Esophagus mucosa (tissue), 1 donor: ENCODE measurements at regions not wholly inside any gene's neighbourhood (a gene's known extent, or its start where the extent isn't known, plus 50 kb on each side); places are given as distances from the start of the nearest gene placed in this dataset.

Source experiments
- ATAC-seq: fragments of 200-7000 bp; cut with Tn5 transposase; one replicate; pipeline ENCODE4 v1.9.1; 2020
- donor health status: DM: yes; HTN: yes; CAD: no.

DNA sequence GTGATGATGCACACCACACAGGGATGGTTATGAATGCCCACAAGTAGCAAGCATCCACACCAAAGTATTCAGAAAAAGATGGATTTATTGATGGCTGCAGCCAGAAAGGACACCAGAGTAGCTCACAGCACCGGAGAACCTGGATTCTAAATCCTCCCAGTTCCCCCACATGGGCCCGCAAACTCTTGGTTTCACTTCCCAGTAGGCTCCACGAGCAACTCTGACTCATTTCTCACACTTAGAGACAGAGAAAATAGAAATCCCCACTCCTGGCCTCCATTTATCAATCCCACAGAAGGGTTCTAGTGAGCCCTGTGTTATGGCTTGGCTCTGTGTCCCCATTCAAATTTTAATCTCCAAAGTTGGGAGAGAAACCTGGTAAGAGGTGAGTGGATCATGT, 426.7 kb upstream of the MYT1L start:
- no peak for ATAC-seq

DNA sequence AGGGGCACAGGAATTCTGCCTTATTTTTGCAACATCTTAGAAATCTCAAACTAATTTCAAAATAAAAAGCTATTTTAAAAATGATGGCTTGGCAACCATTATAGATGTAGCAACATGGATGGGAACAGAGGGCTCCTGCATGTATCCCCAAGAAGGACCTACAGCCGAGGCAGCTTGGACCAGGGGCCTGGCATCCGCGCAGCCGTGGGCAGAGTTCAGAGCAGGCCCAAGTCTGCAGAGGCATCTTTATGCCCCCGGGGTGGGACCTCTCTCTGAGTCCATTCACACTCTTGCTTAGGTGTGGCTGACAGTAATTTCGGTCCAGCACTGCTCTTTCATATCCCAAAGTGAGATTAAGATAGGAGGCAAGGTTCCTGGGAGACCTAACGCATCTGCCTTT, 425.8 kb upstream of the MYT1L start:
- no peak for ATAC-seq

DNA sequence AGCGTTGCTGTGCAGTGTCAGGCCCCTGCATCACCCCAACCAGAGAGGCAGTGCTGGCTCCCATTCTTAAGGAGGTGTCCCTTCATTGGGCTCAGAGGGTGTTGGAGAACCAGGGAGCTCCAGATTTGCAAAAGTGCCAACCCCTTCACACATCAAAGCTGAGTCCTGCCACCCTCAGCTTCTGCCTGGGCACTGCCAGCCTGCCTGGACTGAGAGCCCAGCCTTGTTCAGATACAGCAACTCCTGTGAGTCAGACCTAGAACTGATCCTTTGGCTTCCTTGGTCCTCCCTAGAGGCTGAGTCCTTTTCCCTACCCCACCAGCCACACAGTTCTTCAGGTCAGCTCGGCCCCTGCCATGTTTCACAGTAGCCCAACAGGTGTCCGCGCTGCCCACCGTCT, 424.9 kb upstream of the MYT1L start:
- no peak for ATAC-seq

GRCh38 chr2:2754940-2755339, 423.9 kb upstream of the MYT1L start:
- no peak for ATAC-seq

DNA sequence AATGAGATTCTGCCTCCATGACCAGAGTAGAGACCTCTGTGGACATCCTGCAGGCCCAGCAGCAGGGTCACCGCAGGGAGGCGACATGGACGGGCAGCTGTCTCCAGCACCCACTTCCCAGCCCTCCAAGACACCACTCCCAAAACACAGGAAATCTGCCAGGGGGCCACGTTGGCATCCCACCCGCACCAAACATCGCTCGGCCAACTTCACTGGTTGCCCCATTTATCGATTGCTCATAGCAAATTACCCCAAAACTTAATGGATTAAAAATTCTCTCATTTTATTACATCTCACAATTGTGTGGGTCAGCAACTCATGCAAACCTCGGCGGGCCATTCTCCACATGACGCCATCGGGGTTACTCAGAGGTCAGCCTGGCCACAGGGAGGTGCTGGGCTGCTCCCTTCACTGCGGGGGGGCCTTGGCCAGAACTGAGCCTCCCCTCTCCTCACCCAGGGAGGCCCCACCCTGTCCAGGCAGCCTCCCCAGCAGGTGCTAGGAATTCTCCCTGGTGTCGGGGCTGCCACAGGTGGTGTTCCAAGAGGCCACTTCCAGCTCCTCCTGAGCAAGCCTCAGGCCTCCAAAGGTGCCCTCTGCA, 420.7 kb upstream of the MYT1L start:
- no peak for ATAC-seq

GRCh38 chr2:2750867-2751714, 420.0 kb upstream of the MYT1L start:
- no peak for ATAC-seq

DNA sequence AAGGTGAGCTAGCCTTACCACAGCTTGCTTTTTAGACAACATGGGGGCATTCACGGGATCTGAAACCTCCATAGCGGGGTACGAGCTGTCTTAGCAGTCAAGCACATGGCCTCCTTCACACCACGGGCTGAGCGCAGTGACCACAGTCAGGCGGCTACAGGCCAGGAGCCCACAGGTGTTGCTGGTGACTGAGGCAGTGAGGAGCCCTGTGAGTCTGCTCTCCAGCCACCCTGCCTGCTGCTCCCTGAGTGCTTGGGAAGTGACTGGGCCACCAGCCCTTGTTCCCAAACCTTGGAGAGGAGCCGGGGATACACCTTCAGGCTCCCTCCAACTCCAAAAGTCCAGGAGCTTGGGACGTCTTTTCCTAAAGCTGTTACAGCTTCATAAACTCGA, 418.1 kb upstream of the MYT1L start:
- no peak for ATAC-seq

- peak; percentile 48 for ATAC-seq
These were observed 417.5 kb upstream of the MYT1L start for GRCh38 chr2:2748399-2749205.

DNA sequence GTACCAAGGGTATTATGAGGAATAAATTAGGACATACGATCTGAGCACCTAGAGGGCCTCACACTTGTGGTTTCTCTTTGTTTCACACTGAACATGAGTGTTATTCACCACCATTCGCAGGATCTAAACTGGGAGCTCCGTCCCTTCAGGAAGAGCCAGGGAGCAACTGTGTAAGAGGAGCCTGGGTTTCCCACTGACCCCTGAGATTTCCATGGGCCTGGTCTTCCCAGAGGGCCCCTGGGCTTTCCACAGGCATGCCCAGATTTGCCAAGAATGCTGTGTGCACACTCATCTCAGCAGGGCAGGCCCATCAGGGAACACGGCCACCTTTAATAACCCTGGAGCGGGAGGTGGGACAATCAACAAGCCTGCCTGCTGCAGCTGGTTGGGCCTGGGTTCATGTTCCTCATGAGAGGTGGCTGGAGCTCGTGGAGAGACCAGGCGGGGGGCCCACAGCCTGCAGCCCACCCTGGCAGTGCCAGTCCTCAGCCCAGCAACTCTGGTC, 416.8 kb upstream of the MYT1L start:
- ATAC-seq = peak; percentile 68

- ATAC-seq = no peak
These were observed 415.7 kb upstream of the MYT1L start for GRCh38 chr2:2746731-2747130.

DNA sequence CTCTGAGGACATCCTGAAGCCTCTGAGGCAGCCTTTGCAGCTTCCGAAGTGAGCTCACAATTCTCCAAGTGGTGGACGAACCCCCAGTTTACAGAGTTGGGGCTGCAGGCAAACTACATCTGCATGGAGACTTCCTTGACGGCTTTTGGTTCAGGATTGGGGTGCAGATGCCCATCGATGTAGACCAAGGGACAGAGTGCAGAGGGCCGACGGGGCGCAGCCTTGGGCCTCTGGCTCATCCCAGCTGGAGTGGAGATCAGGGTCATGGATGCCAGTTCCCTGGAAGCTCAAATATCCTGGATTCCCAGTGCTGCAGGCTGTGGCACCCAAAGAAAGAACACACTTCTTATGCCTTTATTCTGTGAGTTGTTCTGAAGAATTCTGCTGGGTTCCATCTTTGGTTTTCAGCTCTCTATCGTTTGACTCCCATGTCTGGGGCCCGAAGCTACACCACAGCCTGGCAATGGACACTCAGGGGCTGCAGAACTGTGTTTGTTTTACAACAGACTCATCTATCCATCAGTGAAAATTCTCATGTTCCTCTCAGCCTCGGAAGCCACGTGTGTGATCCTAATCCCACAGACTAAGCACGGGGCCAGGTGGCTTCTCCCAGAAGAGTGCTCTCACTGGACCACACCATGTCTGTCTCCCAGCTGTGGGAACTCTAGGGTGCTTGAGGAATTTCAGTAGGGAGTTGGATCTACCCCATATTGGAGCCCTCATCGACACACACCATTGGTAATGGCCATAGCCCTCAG, 414.1 kb upstream of the MYT1L start:
- no peak for ATAC-seq

- no peak for ATAC-seq
These were observed 413.0 kb upstream of the MYT1L start for GRCh38 chr2:2744107-2744506.

DNA sequence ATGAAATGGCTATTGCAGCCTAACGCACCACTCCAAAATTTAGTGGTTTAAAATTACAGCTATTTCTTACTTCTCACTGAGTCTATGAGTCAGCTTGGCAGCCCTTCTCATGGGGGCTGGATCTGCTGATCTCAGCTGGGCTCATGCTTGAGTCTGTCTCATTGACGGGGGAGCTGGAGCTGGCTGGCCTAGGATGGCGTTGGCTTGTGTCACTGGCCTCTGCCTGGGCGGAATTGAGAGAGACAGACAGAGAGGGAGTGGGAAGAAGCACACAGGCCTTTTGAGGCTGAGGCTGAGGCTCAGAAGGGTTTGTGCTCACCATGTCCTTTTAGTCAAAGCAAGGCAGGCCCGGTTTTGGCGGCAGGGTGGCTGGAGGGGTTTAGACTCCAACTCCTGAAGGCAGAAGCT, 412.1 kb upstream of the MYT1L start:
- ATAC-seq = peak; percentile 56

- no peak for ATAC-seq
These were observed 411.7 kb upstream of the MYT1L start for GRCh38 chr2:2742726-2743125.

- no peak for ATAC-seq
These were observed 409.2 kb upstream of the MYT1L start for GRCh38 chr2:2740238-2740775.

DNA sequence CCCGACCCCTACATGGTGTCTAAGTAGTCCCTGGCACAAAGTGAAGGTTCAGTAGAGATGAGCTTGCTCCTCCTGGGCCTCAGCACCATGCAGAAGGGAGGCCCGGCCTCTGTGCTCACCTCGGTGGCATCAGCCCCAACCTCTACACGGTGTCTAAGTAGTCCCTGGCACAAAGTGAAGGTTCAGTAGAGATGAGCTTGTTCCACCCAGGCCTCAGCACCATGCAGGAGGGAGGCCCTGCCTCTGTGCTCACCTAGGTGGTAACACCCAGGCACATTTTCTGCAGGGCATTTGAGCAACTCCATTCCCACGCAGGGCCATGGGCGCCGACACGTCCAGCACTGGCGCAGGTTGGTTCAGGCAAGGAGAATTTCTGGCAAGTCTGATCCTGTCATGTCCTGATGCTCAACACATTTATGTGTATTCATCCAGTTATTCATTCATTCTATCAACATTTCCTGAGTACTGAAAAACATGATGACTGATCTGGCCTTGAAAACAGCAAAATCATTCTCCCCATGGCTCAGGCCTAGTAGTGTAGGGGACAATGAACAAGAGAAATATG, 408.2 kb upstream of the MYT1L start:
- peak; percentile 94 for ATAC-seq

DNA sequence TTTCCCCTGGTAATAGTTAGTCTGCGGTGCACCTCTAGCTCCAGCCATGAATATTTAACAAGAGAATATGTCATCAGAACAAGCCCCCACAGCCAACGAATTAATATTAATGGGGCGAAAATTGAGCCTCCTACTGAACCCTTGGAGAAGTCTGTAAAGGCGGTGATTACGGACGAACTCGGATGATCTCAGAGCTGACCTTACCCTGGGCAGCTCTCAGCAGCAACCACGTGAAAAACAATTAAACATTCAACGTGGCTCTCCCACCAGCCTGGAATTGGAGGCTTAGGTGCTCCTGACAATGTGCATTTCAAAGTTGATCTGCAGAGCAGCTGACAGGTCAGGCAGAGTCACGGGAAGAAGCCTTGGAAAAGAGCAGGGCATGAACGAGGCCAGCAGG, 407.6 kb upstream of the MYT1L start:
- no peak for ATAC-seq

- no peak for ATAC-seq
These were observed 407.2 kb upstream of the MYT1L start for GRCh38 chr2:2738276-2738675.

- peak; percentile 73 for ATAC-seq
These were observed 404.0 kb upstream of the MYT1L start for GRCh38 chr2:2735041-2735440.

- no peak for ATAC-seq
These were observed 403.2 kb upstream of the MYT1L start for GRCh38 chr2:2734308-2734707.

DNA sequence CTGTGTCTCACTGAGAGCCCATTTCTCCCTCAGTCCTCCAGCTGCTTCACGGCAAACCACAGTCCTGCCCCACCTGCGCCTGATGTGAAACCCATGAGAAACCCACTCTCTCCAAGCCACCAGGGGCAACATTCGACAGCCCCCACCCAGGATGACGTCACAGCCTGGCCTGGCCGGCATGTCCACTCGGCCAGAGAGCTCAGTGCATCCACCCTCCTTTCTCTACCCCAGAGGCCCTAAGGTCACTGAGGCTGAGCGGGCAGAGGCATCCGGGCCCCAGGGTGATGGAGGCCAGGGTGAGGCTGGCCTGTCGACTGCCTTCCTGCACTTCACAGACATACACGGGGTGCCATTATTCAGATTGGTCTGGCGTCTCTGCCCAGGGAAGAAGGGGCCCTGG, 402.7 kb upstream of the MYT1L start:
- ATAC-seq = no peak
